ACC112 (cell line): ENCODE measurements at regions not wholly inside any gene's neighbourhood (a gene's known extent, or its start where the extent isn't known, plus 50 kb on each side); places are given as distances from the start of the nearest gene placed in this dataset.
A peak's percentile ranks its signal among the peaks of the same experiment; 100 is the strongest.
"Not testable (repeated sequence)": the region's sequence is repeated elsewhere in the genome, so short reads cannot be mapped to it uniquely, and the experiment has no call there.

ENCODE experiments used
- H2AFZ ChIP-seq: fragments of 200-600 bp; sonication (generic); one replicate; pipeline ENCODE4 v1.6.0; 2017; ENCODE audit warnings: antibody characterized with exemption, low read length; ENCODE audit not compliant: unreplicated experiment
- H3K27ac ChIP-seq: fragments of 200-600 bp; sonication (generic); 2 replicates; pipeline ENCODE4 v1.5.1; 2014; ENCODE audit warnings: low read depth, mild to moderate bottlenecking, antibody characterized with exemption, low read length, moderate library complexity
- H3K27me3 ChIP-seq: fragments of 200-600 bp; sonication (generic); 2 replicates; pipeline ENCODE4 v1.6.1; 2014; ENCODE audit warnings: mild to moderate bottlenecking, antibody characterized with exemption, low read length, moderate library complexity, mixed read lengths; ENCODE audit not compliant: insufficient read depth
- H3K36me3 ChIP-seq: fragments of 200-600 bp; sonication (generic); 2 replicates; pipeline ENCODE4 v1.6.1; 2016; ENCODE audit warnings: mild to moderate bottlenecking, antibody characterized with exemption, low read length, moderate library complexity, mixed read lengths; ENCODE audit not compliant: insufficient read depth
- H3K4me1 ChIP-seq: fragments of 200-600 bp; sonication (generic); one replicate; pipeline ENCODE4 v1.6.1; 2016; ENCODE audit warnings: low read length, mixed read lengths; ENCODE audit not compliant: insufficient read depth, unreplicated experiment, control insufficient read depth
- H3K4me3 ChIP-seq: fragments of 200-600 bp; sonication (generic); 2 replicates; pipeline ENCODE4 v1.5.1; 2014; ENCODE audit warnings: mild to moderate bottlenecking, low read depth, low read length
- H3K79me2 ChIP-seq: fragments of 200-600 bp; sonication (generic); one replicate; pipeline ENCODE4 v1.6.0; 2016; ENCODE audit warnings: low read length; ENCODE audit not compliant: control insufficient read depth, unreplicated experiment, insufficient read depth

GRCh38 chr12:84411031-84411430, 501.6 kb downstream of the SLC6A15 start:
- H3K27me3 ChIP-seq = no peaks in the 10 kb centered on the region
- no peaks in the 10 kb centered on the region for H3K36me3 ChIP-seq
- no peak overlapping the region for H3K27ac ChIP-seq

GRCh38 chr12:84408936-84409335, 503.7 kb downstream of the SLC6A15 start:
- Histone ChIP-seq H3K36me3 (no peaks in the 10 kb centered on the region), H3K4me3 (no peak overlapping the region), H2AFZ (no peak overlapping the region), H3K27me3 (no peaks in the 10 kb centered on the region), H3K27ac (no peak overlapping the region), H3K4me1 (no peaks in the 10 kb centered on the region), H3K79me2 (no peaks in the 10 kb centered on the region)

More at GRCh38 chr12:84411031-84411430, 501.6 kb downstream of the SLC6A15 start:
- no peaks in the 10 kb centered on the region for H3K79me2 ChIP-seq
- H3K4me1 ChIP-seq = no peaks in the 10 kb centered on the region
- H2AFZ ChIP-seq = no peak overlapping the region
- no peak overlapping the region for H3K4me3 ChIP-seq

- H3K79me2 ChIP-seq, H3K4me3 ChIP-seq, H3K27ac ChIP-seq, H3K36me3 ChIP-seq, H2AFZ ChIP-seq, H3K4me1 ChIP-seq, H3K27me3 ChIP-seq: not testable (repeated sequence)
Observed at GRCh38 chr12:84406720-84407119, 505.9 kb downstream of the SLC6A15 start.

GRCh38 chr12:84397846-84398245, 514.8 kb downstream of the SLC6A15 start:
- H3K36me3 ChIP-seq = no peaks in the 10 kb centered on the region
- no peaks in the 10 kb centered on the region for H3K79me2 ChIP-seq
- H3K4me3 ChIP-seq = no peak overlapping the region
- H3K27ac ChIP-seq = no peak overlapping the region
- no peak overlapping the region for H2AFZ ChIP-seq
- no peaks in the 10 kb centered on the region for H3K27me3 ChIP-seq
- no peaks in the 10 kb centered on the region for H3K4me1 ChIP-seq

GRCh38 chr12:84397263-84397662, 515.3 kb downstream of the SLC6A15 start:
- Histone ChIP-seq H3K27ac (no peak overlapping the region), H3K4me3 (no peak overlapping the region), H3K27me3 (no peaks in the 10 kb centered on the region), H3K4me1 (no peaks in the 10 kb centered on the region), H2AFZ (no peak overlapping the region), H3K79me2 (no peaks in the 10 kb centered on the region), H3K36me3 (no peaks in the 10 kb centered on the region)

GRCh38 chr12:84391176-84391575, 521.4 kb downstream of the SLC6A15 start:
- not testable (repeated sequence) for H3K4me1 ChIP-seq, H3K79me2 ChIP-seq, H2AFZ ChIP-seq, H3K36me3 ChIP-seq, H3K27ac ChIP-seq, H3K27me3 ChIP-seq, H3K4me3 ChIP-seq

- Histone ChIP-seq H3K79me2 (no peaks in the 10 kb centered on the region), H3K36me3 (no peaks in the 10 kb centered on the region), H2AFZ (no peak overlapping the region), H3K4me1 (peaks cover 6% of the 10 kb centered on the region), H3K27me3 (no peaks in the 10 kb centered on the region), H3K27ac (no peak overlapping the region), H3K4me3 (no peak overlapping the region)
Observed at GRCh38 chr12:84384384-84384783, 528.2 kb downstream of the SLC6A15 start.

GRCh38 chr12:84382486-84382885, 530.1 kb downstream of the SLC6A15 start:
- peak overlapping the region; percentile 42; the same call in 1 of the 2 replicates for H3K27ac ChIP-seq
- not testable (repeated sequence) for H3K27me3 ChIP-seq, H3K4me1 ChIP-seq, H3K36me3 ChIP-seq, H2AFZ ChIP-seq, H3K79me2 ChIP-seq
- peak overlapping the region; percentile 10; the same call in 1 of the 2 replicates for H3K4me3 ChIP-seq

GRCh38 chr12:84376320-84376719, 536.3 kb downstream of the SLC6A15 start:
- Histone ChIP-seq H3K27ac (no peak overlapping the region), H3K4me3 (no peak overlapping the region), H2AFZ (no peak overlapping the region), H3K79me2 (no peaks in the 10 kb centered on the region), H3K27me3 (no peaks in the 10 kb centered on the region), H3K36me3 (no peaks in the 10 kb centered on the region), H3K4me1 (no peaks in the 10 kb centered on the region)

GRCh38 chr12:84375449-84376170, 537.0 kb downstream of the SLC6A15 start:
- no peaks in the 10 kb centered on the region for H3K27me3 ChIP-seq
- H2AFZ ChIP-seq = no peak overlapping the region
- H3K36me3 ChIP-seq = no peaks in the 10 kb centered on the region
- no peaks in the 10 kb centered on the region for H3K4me1 ChIP-seq
- H3K27ac ChIP-seq = no peak overlapping the region
- no peaks in the 10 kb centered on the region for H3K79me2 ChIP-seq
- H3K4me3 ChIP-seq = peak overlapping the region; percentile 37

GRCh38 chr12:84362552-84362897, 550.1 kb downstream of the SLC6A15 start:
- no peaks in the 10 kb centered on the region for H3K79me2 ChIP-seq
- no peaks in the 10 kb centered on the region for H3K36me3 ChIP-seq
- H3K4me1 ChIP-seq = no peaks in the 10 kb centered on the region
- H2AFZ ChIP-seq = no peak overlapping the region
- no peaks in the 10 kb centered on the region for H3K27me3 ChIP-seq
- H3K27ac ChIP-seq = no peak overlapping the region
- no peak overlapping the region for H3K4me3 ChIP-seq
